Mammary epithelial cell (primary cell): ENCODE measurements at regions not wholly inside any gene's neighbourhood (a gene's known extent, or its start where the extent isn't known, plus 50 kb on each side); places are given as distances from the start of the nearest gene placed in this dataset.

Experiments used
- EZH2 ChIP-seq: IDR thresholded peaks from 2 replicates; pipeline ENCODE4 v1.6.1; 2012; ENCODE audit warnings: low read length, inconsistent platforms, borderline replicate concordance
- TF ChIP-seq, protein P1 (sequence below), 2 donors: IDR thresholded peaks in 1 of 2; conservative IDR thresholded peaks in 1 of 2; 2 replicates each; pipeline ENCODE4 v1.5.1; 2011 to 2012; ENCODE audit warnings: inconsistent platforms in 2 of 2, low read length in 2 of 2, mild to moderate bottlenecking in 2 of 2, control low read depth in 1 of 2, low read depth in 1 of 2; ENCODE audit not compliant: insufficient read depth in 1 of 2; ENCODE audit errors: extremely low read depth in 1 of 2

DNA sequence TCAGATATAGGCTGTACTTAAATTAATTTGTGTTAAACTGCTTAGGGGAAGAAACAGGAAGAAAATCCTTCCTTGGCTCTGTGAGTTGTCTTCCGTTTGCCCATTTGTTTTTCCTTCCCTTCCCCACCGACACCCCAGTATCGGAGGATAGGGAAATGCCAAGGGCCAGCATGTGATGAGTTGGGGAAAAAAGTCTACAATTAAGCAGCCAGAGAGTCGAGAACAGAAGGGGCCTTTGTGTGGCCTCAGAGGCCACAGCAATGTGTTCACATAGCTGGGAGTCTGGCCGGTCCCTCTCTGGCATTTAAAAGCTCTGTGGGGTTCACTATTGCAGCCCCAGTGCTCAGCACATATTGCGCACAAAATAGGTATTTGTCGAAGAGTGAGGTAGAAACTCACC lies 489.3 kb downstream of the MATN1 start:
- TF ChIP-seq, protein P1, sequence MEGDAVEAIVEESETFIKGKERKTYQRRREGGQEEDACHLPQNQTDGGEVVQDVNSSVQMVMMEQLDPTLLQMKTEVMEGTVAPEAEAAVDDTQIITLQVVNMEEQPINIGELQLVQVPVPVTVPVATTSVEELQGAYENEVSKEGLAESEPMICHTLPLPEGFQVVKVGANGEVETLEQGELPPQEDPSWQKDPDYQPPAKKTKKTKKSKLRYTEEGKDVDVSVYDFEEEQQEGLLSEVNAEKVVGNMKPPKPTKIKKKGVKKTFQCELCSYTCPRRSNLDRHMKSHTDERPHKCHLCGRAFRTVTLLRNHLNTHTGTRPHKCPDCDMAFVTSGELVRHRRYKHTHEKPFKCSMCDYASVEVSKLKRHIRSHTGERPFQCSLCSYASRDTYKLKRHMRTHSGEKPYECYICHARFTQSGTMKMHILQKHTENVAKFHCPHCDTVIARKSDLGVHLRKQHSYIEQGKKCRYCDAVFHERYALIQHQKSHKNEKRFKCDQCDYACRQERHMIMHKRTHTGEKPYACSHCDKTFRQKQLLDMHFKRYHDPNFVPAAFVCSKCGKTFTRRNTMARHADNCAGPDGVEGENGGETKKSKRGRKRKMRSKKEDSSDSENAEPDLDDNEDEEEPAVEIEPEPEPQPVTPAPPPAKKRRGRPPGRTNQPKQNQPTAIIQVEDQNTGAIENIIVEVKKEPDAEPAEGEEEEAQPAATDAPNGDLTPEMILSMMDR (conservative IDR thresholded peaks at IDR 0.05 in 1 of 2, IDR thresholded peaks at IDR 0.05 in 1 of 2; ENCODE audit: extremely low read depth in 1 of 2, insufficient read depth in 1 of 2, low read depth in 1 of 2, low read length in 2 of 2): no peak
- no peak for TF ChIP-seq EZH2
